OCI-LY1 (cell line): ENCODE measurements at regions not wholly inside any gene's neighbourhood (a gene's known extent, or its start where the extent isn't known, plus 50 kb on each side); places are given as distances from the start of the nearest gene placed in this dataset.

Experiments
- H2AFZ ChIP-seq: fragments of 200-600 bp; sonication (generic), shearing (Covaris generic); 2 replicates; pipeline ENCODE4 v1.6.0; 2014; ENCODE audit warnings: antibody characterized with exemption, mild to moderate bottlenecking, low read length
- H3F3A ChIP-seq: fragments of 200-600 bp; sonication (generic), shearing (Covaris generic); 2 replicates; pipeline ENCODE4 v1.6.0; 2014; ENCODE audit warnings: mild to moderate bottlenecking, antibody characterized with exemption, low read length, moderate library complexity; ENCODE audit not compliant: insufficient read depth
- H3K27ac ChIP-seq: fragments of 200-600 bp; sonication (generic); 2 replicates; pipeline ENCODE4 v1.5.1; 2014; ENCODE audit warnings: low read length, mixed run types, mild to moderate bottlenecking, low read depth; ENCODE audit not compliant: poor library complexity, severe bottlenecking
- H3K27me3 ChIP-seq: fragments of 200-600 bp; sonication (generic); 2 replicates; pipeline ENCODE4 v1.6.0; 2014; ENCODE audit warnings: antibody characterized with exemption, mild to moderate bottlenecking, low read length, moderate library complexity; ENCODE audit not compliant: insufficient read depth
- H3K36me3 ChIP-seq: fragments of 200-600 bp; sonication (generic); 2 replicates; pipeline ENCODE4 v1.6.1; 2014; ENCODE audit warnings: mild to moderate bottlenecking, antibody characterized with exemption, low read length, moderate library complexity, mixed read lengths; ENCODE audit not compliant: insufficient read depth
- H3K4me1 ChIP-seq: fragments of 200-600 bp; sonication (generic); 2 replicates; pipeline ENCODE4 v1.5.1; 2014; ENCODE audit warnings: mild to moderate bottlenecking, low read length, moderate library complexity; ENCODE audit not compliant: insufficient read depth, severe bottlenecking
- H3K4me2 ChIP-seq: fragments of 200-600 bp; sonication (generic), shearing (Covaris generic); 2 replicates; pipeline ENCODE4 v1.6.1; 2014; ENCODE audit warnings: low read length
- H3K4me3 ChIP-seq: fragments of 200-600 bp; sonication (generic); 2 replicates; pipeline ENCODE4 v1.5.1; 2014; ENCODE audit warnings: low read length, low read depth, mild to moderate bottlenecking, mixed read lengths; ENCODE audit not compliant: poor library complexity, severe bottlenecking
- H3K79me2 ChIP-seq: fragments of 200-600 bp; shearing (Covaris generic); 2 replicates; pipeline ENCODE4 v1.6.1; 2016; ENCODE audit warnings: mixed run types, low read length, mixed read lengths; ENCODE audit not compliant: insufficient read depth
- H3K9ac ChIP-seq: fragments of 200-600 bp; sonication (generic), shearing (Covaris generic); 2 replicates; pipeline ENCODE4 v1.6.1; 2014; ENCODE audit warnings: mild to moderate bottlenecking, low read length, mixed read lengths
- H3K9me2 ChIP-seq: fragments of 200-600 bp; sonication (generic), shearing (Covaris generic); 2 replicates; pipeline ENCODE4 v1.6.1; 2014; ENCODE audit warnings: low read depth, mild to moderate bottlenecking, low read length, mixed read lengths
- H3K9me3 ChIP-seq: fragments of 200-600 bp; shearing (Covaris generic); 2 replicates; pipeline ENCODE4 v1.6.1; 2014; ENCODE audit warnings: low read length, mixed read lengths
- H4K20me1 ChIP-seq: fragments of 200-600 bp; sonication (generic), shearing (Covaris generic); 2 replicates; pipeline ENCODE4 v1.6.0; 2016; ENCODE audit warnings: mild to moderate bottlenecking, low read length; ENCODE audit not compliant: insufficient read depth
- EZH2 ChIP-seq: fragments of 200-600 bp; sonication (generic), shearing (Covaris generic); IDR thresholded peaks from 2 replicates; pipeline ENCODE4 v1.8.0; 2017; ENCODE audit warnings: borderline replicate concordance, mixed run types, mild to moderate bottlenecking, antibody characterized with exemption, low read length, moderate library complexity, mixed read lengths
- TF ChIP-seq, protein P1 (sequence below): fragments of 200-600 bp; sonication (generic), shearing (Covaris generic); IDR thresholded peaks from 2 replicates; pipeline ENCODE4 v1.5.1; 2017; ENCODE audit warnings: mild to moderate bottlenecking, antibody characterized with exemption, low read length, moderate library complexity, mixed read lengths

DNA sequence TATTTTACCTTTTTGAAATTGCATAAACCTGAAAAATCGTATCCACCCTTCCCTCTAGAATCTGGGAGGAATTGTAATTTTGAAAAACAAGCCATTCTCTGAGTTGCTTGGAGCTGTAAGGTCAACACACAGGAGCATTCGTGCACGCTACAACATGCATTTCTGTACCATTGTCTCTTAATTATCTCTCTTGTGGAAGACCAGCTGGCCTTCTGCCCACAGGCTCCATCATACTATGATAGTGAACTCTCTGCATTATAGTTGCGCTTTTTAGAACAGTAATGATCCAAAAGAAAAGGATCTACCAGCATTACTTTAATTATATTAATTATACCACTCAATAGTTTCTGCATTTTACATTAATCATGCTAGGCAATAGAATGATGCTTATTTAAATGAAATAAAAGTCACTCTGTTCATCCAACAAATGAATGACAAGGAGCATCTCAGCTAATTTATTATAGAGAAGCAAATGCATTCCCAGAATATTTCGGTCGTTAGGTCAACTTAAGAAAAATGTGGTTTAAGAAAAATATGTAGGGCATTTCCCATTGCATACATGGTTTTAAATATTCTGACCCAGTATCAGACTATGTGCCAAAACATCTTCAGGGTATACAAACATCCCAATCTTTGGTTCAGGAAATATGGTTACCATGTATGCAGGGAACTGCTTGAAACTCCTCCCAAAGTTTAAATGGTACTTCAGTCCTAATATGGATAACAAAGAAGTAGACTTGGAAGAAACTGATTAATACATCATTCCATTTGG is 263.5 kb downstream of the TFAP2A start:
- Histone ChIP-seq H3K27me3 (no peaks in the 10 kb centered on the region), H3K9ac (no peak overlapping the region), H4K20me1 (no peaks in the 10 kb centered on the region), H3K4me2 (no peak overlapping the region), H2AFZ (no peak overlapping the region), H3K9me3 (no peaks in the 10 kb centered on the region), H3K27ac (no peak overlapping the region), H3F3A (no peaks in the 10 kb centered on the region), H3K79me2 (no peaks in the 10 kb centered on the region), H3K4me3 (no peak overlapping the region), H3K36me3 (no peaks in the 10 kb centered on the region), H3K4me1 (peaks cover 7% of the 10 kb centered on the region), H3K9me2 (no peaks in the 10 kb centered on the region)
- TF ChIP-seq, protein P1, sequence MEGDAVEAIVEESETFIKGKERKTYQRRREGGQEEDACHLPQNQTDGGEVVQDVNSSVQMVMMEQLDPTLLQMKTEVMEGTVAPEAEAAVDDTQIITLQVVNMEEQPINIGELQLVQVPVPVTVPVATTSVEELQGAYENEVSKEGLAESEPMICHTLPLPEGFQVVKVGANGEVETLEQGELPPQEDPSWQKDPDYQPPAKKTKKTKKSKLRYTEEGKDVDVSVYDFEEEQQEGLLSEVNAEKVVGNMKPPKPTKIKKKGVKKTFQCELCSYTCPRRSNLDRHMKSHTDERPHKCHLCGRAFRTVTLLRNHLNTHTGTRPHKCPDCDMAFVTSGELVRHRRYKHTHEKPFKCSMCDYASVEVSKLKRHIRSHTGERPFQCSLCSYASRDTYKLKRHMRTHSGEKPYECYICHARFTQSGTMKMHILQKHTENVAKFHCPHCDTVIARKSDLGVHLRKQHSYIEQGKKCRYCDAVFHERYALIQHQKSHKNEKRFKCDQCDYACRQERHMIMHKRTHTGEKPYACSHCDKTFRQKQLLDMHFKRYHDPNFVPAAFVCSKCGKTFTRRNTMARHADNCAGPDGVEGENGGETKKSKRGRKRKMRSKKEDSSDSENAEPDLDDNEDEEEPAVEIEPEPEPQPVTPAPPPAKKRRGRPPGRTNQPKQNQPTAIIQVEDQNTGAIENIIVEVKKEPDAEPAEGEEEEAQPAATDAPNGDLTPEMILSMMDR = no peak
- no peak for TF ChIP-seq EZH2

DNA sequence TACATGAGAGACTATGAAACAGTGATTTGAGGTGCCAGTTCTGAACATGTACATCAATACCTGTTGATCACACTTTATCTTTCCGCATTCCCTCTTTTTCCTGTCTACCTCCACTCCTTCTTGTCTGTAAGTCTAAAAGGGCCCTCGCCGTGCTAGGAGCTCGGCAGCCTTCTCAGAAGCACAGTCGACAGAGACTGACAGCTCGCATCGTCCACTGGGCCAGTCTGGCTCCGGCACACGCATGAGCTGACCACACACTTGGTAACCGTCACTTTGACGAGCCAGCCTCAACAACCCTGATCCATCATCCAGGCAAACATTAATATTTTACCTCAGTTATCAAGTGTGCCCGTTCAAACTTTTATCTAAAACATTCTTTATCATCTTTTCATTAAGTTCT is 265.3 kb downstream of the TFAP2A start:
- no peaks in the 10 kb centered on the region for H3K36me3 ChIP-seq
- H3K4me1 ChIP-seq = peaks cover 7% of the 10 kb centered on the region
- H3K4me2 ChIP-seq = no peak overlapping the region
- no peaks in the 10 kb centered on the region for H3K9me2 ChIP-seq
- no peak overlapping the region for H3K4me3 ChIP-seq
- H3F3A ChIP-seq = no peaks in the 10 kb centered on the region
- H3K9ac ChIP-seq = no peak overlapping the region
- no peak overlapping the region for H2AFZ ChIP-seq
- TF ChIP-seq, protein P1 = no peak
- no peak for TF ChIP-seq EZH2
- H3K79me2 ChIP-seq = no peaks in the 10 kb centered on the region
- no peaks in the 10 kb centered on the region for H3K27me3 ChIP-seq
- no peaks in the 10 kb centered on the region for H4K20me1 ChIP-seq
- no peaks in the 10 kb centered on the region for H3K9me3 ChIP-seq
- H3K27ac ChIP-seq = no peak overlapping the region

DNA sequence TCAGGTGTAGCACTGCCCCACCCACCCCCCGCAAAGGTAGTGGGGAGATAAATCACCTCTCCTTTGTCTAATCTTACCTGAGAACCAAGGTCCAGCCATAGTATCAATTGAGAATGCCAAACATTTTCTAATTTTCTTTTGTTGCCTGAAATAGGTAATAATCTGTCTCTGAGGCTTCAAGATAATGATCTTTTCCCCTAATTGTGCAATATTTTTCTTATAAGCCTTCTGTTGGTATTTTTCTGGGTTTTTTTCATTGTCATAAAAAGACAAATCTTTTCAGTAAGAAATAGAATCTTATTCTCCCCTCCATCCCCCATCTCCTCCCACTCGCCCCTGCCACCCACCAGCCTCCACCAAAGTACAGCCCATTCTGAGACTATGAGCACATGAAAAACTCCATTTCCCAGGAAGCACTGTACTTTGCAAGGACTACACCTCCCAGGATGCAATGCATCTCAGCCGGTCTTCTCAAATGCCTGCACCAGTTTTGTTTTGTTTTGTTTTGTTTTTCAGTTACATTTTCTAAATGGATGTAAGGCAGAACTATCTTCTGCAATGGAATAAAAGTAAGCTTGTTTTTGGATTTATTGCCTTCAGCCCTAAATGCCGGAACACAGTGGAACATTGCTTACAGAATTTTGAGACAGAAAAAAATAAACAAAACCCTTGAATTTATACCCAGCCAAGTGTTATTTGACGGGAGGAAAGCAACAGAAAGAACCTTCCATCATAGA is 268.0 kb downstream of the TFAP2A start:
- peak overlapping the region; percentile 34; the same call in 1 of the 2 replicates for H3K9ac ChIP-seq
- no peaks in the 10 kb centered on the region for H3K9me2 ChIP-seq
- H3F3A ChIP-seq = no peaks in the 10 kb centered on the region
- no peak overlapping the region for H3K27ac ChIP-seq
- H3K9me3 ChIP-seq = no peaks in the 10 kb centered on the region
- peak overlapping the region; percentile 68 for H3K4me2 ChIP-seq
- H4K20me1 ChIP-seq = no peaks in the 10 kb centered on the region
- peak overlapping the region; percentile 96 for H2AFZ ChIP-seq
- H3K36me3 ChIP-seq = no peaks in the 10 kb centered on the region
- H3K4me1 ChIP-seq = peaks cover 7% of the 10 kb centered on the region
- H3K27me3 ChIP-seq = no peaks in the 10 kb centered on the region
- peak overlapping the region; percentile 51 for H3K4me3 ChIP-seq
- TF ChIP-seq EZH2 = no peak
- TF ChIP-seq, protein P1 = no peak
- H3K79me2 ChIP-seq = no peaks in the 10 kb centered on the region
